HL-60 (cell line): ENCODE measurements at regions not wholly inside any gene's neighbourhood (a gene's known extent, or its start where the extent isn't known, plus 50 kb on each side); places are given as distances from the start of the nearest gene placed in this dataset.

Source experiments
- DNase-seq, 2 experiments: peaks; one replicate each; pipeline ENCODE4 v3.0.0-alpha.2; 2010 to 2020; ENCODE audit warnings: low read depth in 1 of 2, low spot score in 1 of 2
- H3K27ac ChIP-seq: fragments of 250-450 bp; sonication (Bioruptor Pico); replicated peaks from 2 replicates; pipeline ENCODE4 v1.5.1; 2020; ENCODE audit warnings: mild to moderate bottlenecking, moderate library complexity
- H3K27me3 ChIP-seq: fragments of 250-450 bp; sonication (Bioruptor Pico); 2 replicates; pipeline ENCODE4 v1.5.1; 2021; ENCODE audit warnings: mild to moderate bottlenecking, moderate library complexity; ENCODE audit not compliant: insufficient read depth, poor library complexity, severe bottlenecking
- H3K4me3 ChIP-seq: replicated peaks from 2 replicates; pipeline ENCODE4 v1.5.1; 2011; ENCODE audit warnings: mild to moderate bottlenecking, control low read depth, low read length; ENCODE audit not compliant: insufficient read depth
- CTCF ChIP-seq: IDR thresholded peaks from one replicate; pipeline ENCODE4 v1.5.1; 2011; ENCODE audit warnings: low read length, control low read depth, inconsistent platforms; ENCODE audit not compliant: insufficient read depth
- GABPA ChIP-seq: IDR thresholded peaks from 2 replicates; pipeline ENCODE4 v1.6.1; 2012; ENCODE audit warnings: low read depth
- POLR2AphosphoS5 ChIP-seq: IDR thresholded peaks from 2 replicates; pipeline ENCODE4 v1.6.1; 2012; ENCODE audit warnings: low read depth
- REST ChIP-seq: IDR thresholded peaks from 2 replicates; pipeline ENCODE4 v1.6.1; 2012; ENCODE audit warnings: low read depth; ENCODE audit not compliant: insufficient replicate concordance
- SPI1 ChIP-seq: IDR thresholded peaks from 2 replicates; pipeline ENCODE4 v1.6.1; 2012; ENCODE audit warnings: low read depth, mild to moderate bottlenecking, borderline replicate concordance

- no peak for TF ChIP-seq REST
- no peak for TF ChIP-seq SPI1
- no peak for TF ChIP-seq POLR2AphosphoS5
- no peak for TF ChIP-seq CTCF
- no peak for TF ChIP-seq GABPA
- DNase-seq = no peak
- no peak overlapping the region for H3K27ac ChIP-seq
- H3K4me3 ChIP-seq = no peak overlapping the region
- no peaks in the 10 kb centered on the region for H3K27me3 ChIP-seq
Observed at GRCh38 chr10:29921071-29921446, 138.3 kb downstream of the JCAD start.

GRCh38 chr10:29920408-29921070 lies 138.8 kb downstream of the JCAD start:
- Histone ChIP-seq H3K4me3 (no peak overlapping the region), H3K27me3 (no peaks in the 10 kb centered on the region), H3K27ac (no peak overlapping the region)
- no peak for DNase-seq
- TF ChIP-seq REST = no peak
- TF ChIP-seq GABPA = no peak
- TF ChIP-seq CTCF = no peak
- TF ChIP-seq POLR2AphosphoS5 = no peak
- no peak for TF ChIP-seq SPI1

- H3K27ac ChIP-seq = no peak overlapping the region
- no peak for DNase-seq
- TF ChIP-seq REST (no peak), GABPA (no peak), SPI1 (no peak), CTCF (no peak), POLR2AphosphoS5 (no peak)
- no peaks in the 10 kb centered on the region for H3K27me3 ChIP-seq
- no peak overlapping the region for H3K4me3 ChIP-seq
Observed at GRCh38 chr10:29918623-29919400, 140.6 kb downstream of the JCAD start.
